GM18867 (cell line): ENCODE measurements at regions not wholly inside any gene's neighbourhood (a gene's known extent, or its start where the extent isn't known, plus 50 kb on each side); places are given as distances from the start of the nearest gene placed in this dataset.
"Not testable (repeated sequence)": the region's sequence is repeated elsewhere in the genome, so short reads cannot be mapped to it uniquely, and the experiment has no call there.

Experiments
- ATAC-seq: cut with Tn5 transposase; IDR thresholded peaks from one replicate; pipeline ENCODE4 v1.9.1; 2021; ENCODE audit warnings: mild to moderate bottlenecking, moderate library complexity; ENCODE audit not compliant: unreplicated experiment

GRCh38 chr6:112957536-112957916, 610.4 kb downstream of the RFPL4B start:
- ATAC-seq = no peak

- ATAC-seq = not testable (repeated sequence)
Measured at GRCh38 chr6:112960130-112960529, 613.0 kb downstream of the RFPL4B start.

- ATAC-seq = no peak
Measured at GRCh38 chr6:112967974-112968373, 620.8 kb downstream of the RFPL4B start.

- ATAC-seq = no peak
Measured at GRCh38 chr6:112971651-112972050, 624.5 kb downstream of the RFPL4B start.

GRCh38 chr6:112974931-112975330, 627.8 kb downstream of the RFPL4B start:
- not testable (repeated sequence) for ATAC-seq

GRCh38 chr6:112976579-112976978, 629.4 kb downstream of the RFPL4B start:
- not testable (repeated sequence) for ATAC-seq

- ATAC-seq = no peak
Measured at GRCh38 chr6:112979830-112980229, 632.7 kb downstream of the RFPL4B start.

GRCh38 chr6:112980676-112981075, 633.5 kb downstream of the RFPL4B start:
- ATAC-seq = no peak

GRCh38 chr6:112983713-112984261, 636.7 kb downstream of the RFPL4B start:
- no peak for ATAC-seq

- ATAC-seq = no peak
Measured at GRCh38 chr6:112984899-112985298, 637.8 kb downstream of the RFPL4B start.

- ATAC-seq = no peak
Measured at GRCh38 chr6:112986321-112986720, 639.2 kb downstream of the RFPL4B start.

GRCh38 chr6:112988748-112989147, 641.6 kb downstream of the RFPL4B start:
- no peak for ATAC-seq

- ATAC-seq = no peak
Measured at GRCh38 chr6:112990971-112991370, 643.8 kb downstream of the RFPL4B start.

- no peak for ATAC-seq
Measured at GRCh38 chr6:112991912-112992311, 644.8 kb downstream of the RFPL4B start.

GRCh38 chr6:112997421-112998085, 650.4 kb downstream of the RFPL4B start:
- no peak for ATAC-seq

- no peak for ATAC-seq
Measured at GRCh38 chr6:113004054-113004453, 656.9 kb downstream of the RFPL4B start.

- no peak for ATAC-seq
Measured at GRCh38 chr6:113004470-113005270, 657.5 kb downstream of the RFPL4B start.

GRCh38 chr6:113006494-113006893, 659.4 kb downstream of the RFPL4B start:
- ATAC-seq = no peak

- ATAC-seq = no peak
Measured at GRCh38 chr6:113009682-113010081, 662.6 kb downstream of the RFPL4B start.

GRCh38 chr6:113010196-113010989, 663.3 kb downstream of the RFPL4B start:
- no peak for ATAC-seq

- no peak for ATAC-seq
Measured at GRCh38 chr6:113011389-113011788, 664.3 kb downstream of the RFPL4B start.
